PFSK-1 (cell line): ENCODE measurements at regions not wholly inside any gene's neighbourhood (a gene's known extent, or its start where the extent isn't known, plus 50 kb on each side); places are given as distances from the start of the nearest gene placed in this dataset.

Source experiments
- FOXP2 ChIP-seq: optimal IDR thresholded peaks from 2 replicates; pipeline ENCODE3; 2011; ENCODE audit warnings: borderline replicate concordance, control low read depth, inconsistent platforms; ENCODE audit not compliant: insufficient read depth; ENCODE audit errors: extremely low read length, extremely low read depth
- POLR2AphosphoS5 ChIP-seq: IDR thresholded peaks from 2 replicates; pipeline ENCODE4 v1.6.1; 2012; ENCODE audit warnings: low read depth, mild to moderate bottlenecking, control low read depth, low read length, moderate library complexity
- REST ChIP-seq, 2 experiments: IDR thresholded peaks; 2 replicates each; pipeline versions ENCODE4 v1.6.1 to v1.8.0; 2011 to 2012; ENCODE audit warnings: low read depth in 2 of 2, low read length in 2 of 2, control low read depth in 1 of 2, inconsistent platforms in 1 of 2, mild to moderate bottlenecking in 1 of 2, moderate library complexity in 1 of 2; ENCODE audit not compliant: insufficient read depth in 1 of 2
- SIN3A ChIP-seq: IDR thresholded peaks from 2 replicates; pipeline ENCODE4 v1.6.1; 2012; ENCODE audit warnings: mild to moderate bottlenecking, low read length, moderate library complexity, borderline replicate concordance; ENCODE audit not compliant: insufficient read depth
- TAF1 ChIP-seq: IDR thresholded peaks from 2 replicates; pipeline ENCODE4 v1.6.1; 2012; ENCODE audit warnings: low read length, control low read depth, borderline replicate concordance; ENCODE audit not compliant: insufficient read depth

GRCh38 chr10:124332426-124332825 is 86.3 kb downstream of the OAT start:
- TF ChIP-seq REST (IDR thresholded peaks at IDR 0.05; ENCODE audit: insufficient read depth in 1 of 2, low read depth in 2 of 2, low read length in 2 of 2) (no peak), POLR2AphosphoS5 (no peak), SIN3A (no peak), TAF1 (no peak), FOXP2 (no peak)

- TF ChIP-seq POLR2AphosphoS5 = no peak
- no peak for TF ChIP-seq SIN3A
- TF ChIP-seq TAF1 = no peak
- no peak for TF ChIP-seq REST (IDR thresholded peaks at IDR 0.05; ENCODE audit: insufficient read depth in 1 of 2, low read depth in 2 of 2, low read length in 2 of 2)
- TF ChIP-seq FOXP2 = no peak
These were observed 88.8 kb downstream of the OAT start for GRCh38 chr10:124329941-124330340.

GRCh38 chr10:124329362-124329761 is 89.4 kb downstream of the OAT start:
- TF ChIP-seq FOXP2 = no peak
- no peak for TF ChIP-seq TAF1
- no peak for TF ChIP-seq SIN3A
- TF ChIP-seq POLR2AphosphoS5 = no peak
- no peak for TF ChIP-seq REST (IDR thresholded peaks at IDR 0.05; ENCODE audit: insufficient read depth in 1 of 2, low read depth in 2 of 2, low read length in 2 of 2)

GRCh38 chr10:124328477-124329220 is 90.1 kb downstream of the OAT start:
- no peak for TF ChIP-seq TAF1
- no peak for TF ChIP-seq POLR2AphosphoS5
- no peak for TF ChIP-seq FOXP2
- no peak for TF ChIP-seq SIN3A
- no peak for TF ChIP-seq REST (IDR thresholded peaks at IDR 0.05; ENCODE audit: insufficient read depth in 1 of 2, low read depth in 2 of 2, low read length in 2 of 2)
